A673 (cell line): ENCODE measurements at regions not wholly inside any gene's neighbourhood (a gene's known extent, or its start where the extent isn't known, plus 50 kb on each side); places are given as distances from the start of the nearest gene placed in this dataset.

Experiments
- BruUV-seq: library from RNA; stranded (reverse); fragments of 400-500 nt; replicated peaks from 2 replicates; lab custom pipeline; 2021; lab: Mats Ljungman, UMichigan
- CTCF ChIA-PET: fragments of 300-600 bp; sonication (Branson Sonifier 250); formaldehyde crosslinking; loops from one replicate; lab custom pipeline; 2022; ENCODE audit warnings: antibody characterized with exemption; lab: Charles Lee
- POLR2A ChIA-PET: fragments of 300-600 bp; sonication (Branson Sonifier 250); formaldehyde crosslinking; loops from one replicate; lab custom pipeline; 2022; ENCODE audit warnings: antibody characterized with exemption; ENCODE audit not compliant: low non-redundant PET; lab: Charles Lee
- DNase-seq: peaks from one replicate; pipeline ENCODE4 v3.0.0-alpha.2; 2015; ENCODE audit warnings: low spot score
- H3K27ac ChIP-seq: fragments of 200-600 bp; sonication (generic); 2 replicates; pipeline ENCODE4 v1.5.1; 2016; ENCODE audit warnings: mixed run types, low read depth, mild to moderate bottlenecking, mixed read lengths, antibody characterized with exemption, low read length; ENCODE audit not compliant: poor library complexity, severe bottlenecking
- H3K27me3 ChIP-seq: fragments of 200-600 bp; sonication (generic); replicated peaks from 2 replicates; pipeline ENCODE4 v1.6.1; 2017; ENCODE audit warnings: mixed run types, low read depth, mild to moderate bottlenecking, mixed read lengths, antibody characterized with exemption, low read length; ENCODE audit not compliant: insufficient read depth, poor library complexity
- H3K36me3 ChIP-seq: fragments of 200-600 bp; sonication (generic); 2 replicates; pipeline ENCODE4 v1.6.1; 2016; ENCODE audit warnings: mixed run types, mild to moderate bottlenecking, mixed read lengths, antibody characterized with exemption, low read length; ENCODE audit not compliant: insufficient read depth, poor library complexity, severe bottlenecking
- H3K4me1 ChIP-seq: fragments of 200-600 bp; sonication (generic); 2 replicates; pipeline ENCODE4 v1.6.1; 2017; ENCODE audit warnings: mixed run types, mild to moderate bottlenecking, mixed read lengths, antibody characterized with exemption, low read length; ENCODE audit not compliant: insufficient read depth, poor library complexity, severe bottlenecking
- H3K4me3 ChIP-seq: fragments of 200-600 bp; sonication (generic); 2 replicates; pipeline ENCODE4 v1.5.1; 2016; ENCODE audit warnings: low read depth, mixed run types, mild to moderate bottlenecking, mixed read lengths, low read length; ENCODE audit not compliant: poor library complexity, severe bottlenecking
- H3K9me3 ChIP-seq: fragments of 200-600 bp; sonication (generic); 2 replicates; pipeline ENCODE4 v1.6.1; 2016; ENCODE audit warnings: mixed run types, low read depth, mild to moderate bottlenecking, mixed read lengths, antibody characterized with exemption, low read length; ENCODE audit not compliant: poor library complexity, severe bottlenecking
- EZH2 ChIP-seq: fragments of 200-600 bp; sonication (generic); IDR thresholded peaks from 2 replicates; pipeline ENCODE4 v1.6.1; 2017; ENCODE audit warnings: borderline replicate concordance, low read depth, mild to moderate bottlenecking, mixed read lengths, antibody characterized with exemption, low read length; ENCODE audit not compliant: poor library complexity, severe bottlenecking
- intact Hi-C: fragments of 100-400 bp; cut with micrococcal nuclease; formaldehyde crosslinking; loops from one replicate; pipeline ENCODE4 v1.10.0; 2022; ENCODE audit not compliant: unreplicated experiment
- TF ChIP-seq, protein P1 (sequence below): fragments of 300-800, 200-600 bp; sonication (generic); conservative IDR thresholded peaks from 2 replicates; pipeline ENCODE4 v1.5.1; 2017; ENCODE audit warnings: low read depth, mild to moderate bottlenecking, antibody characterized with exemption, low read length, moderate library complexity, mixed read lengths

DNA sequence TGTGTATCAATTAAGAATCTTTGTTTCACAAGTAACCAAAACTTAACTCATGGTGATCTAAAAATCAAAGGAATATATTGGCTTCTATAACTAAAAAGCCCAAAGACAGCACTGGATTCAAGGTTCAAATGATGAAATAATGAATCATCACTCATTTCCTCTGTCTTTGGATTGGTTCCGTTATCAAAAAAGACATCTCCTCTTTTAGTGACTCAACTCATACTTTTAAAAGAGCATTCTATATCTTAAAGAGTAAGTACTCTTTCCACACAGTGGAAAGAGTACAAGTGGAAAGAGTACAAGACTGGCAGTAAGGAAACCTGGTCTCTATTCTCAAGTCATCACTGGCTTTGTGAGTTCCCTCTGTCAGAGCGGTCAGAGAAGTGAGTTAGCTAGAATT is 141.4 kb upstream of the NMUR2 start:
- peaks cover 3% of the 10 kb centered on the region for H3K27me3 ChIP-seq

DNA sequence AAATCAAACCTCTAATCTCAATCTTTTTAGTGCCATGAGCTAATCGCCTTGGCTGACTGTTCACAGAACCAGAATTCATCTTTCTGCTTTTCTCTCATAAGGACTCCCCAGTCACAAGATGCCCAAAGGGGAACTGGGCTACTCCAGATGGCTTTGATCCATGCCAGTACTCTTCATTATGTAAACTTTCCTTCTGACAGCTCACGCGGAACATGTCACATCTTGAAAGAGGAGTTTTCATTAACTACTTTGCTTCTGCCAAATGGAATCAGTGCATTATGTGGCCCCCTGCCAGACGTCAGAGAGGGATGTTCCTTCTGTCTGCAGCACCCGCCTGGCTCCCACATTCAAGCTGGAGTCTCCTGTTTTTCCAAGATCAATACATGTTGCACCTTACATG is 142.1 kb upstream of the NMUR2 start:
- Histone ChIP-seq H3K4me3 (no peak overlapping the region), H3K36me3 (no peaks in the 10 kb centered on the region), H3K9me3 (no peaks in the 10 kb centered on the region), H3K27ac (no peak overlapping the region), H3K27me3 (no peaks in the 10 kb centered on the region), H3K4me1 (no peaks in the 10 kb centered on the region)
- intact Hi-C loops = no loop called here
- BruUV-seq = no TSS peak
- no peak for TF ChIP-seq EZH2
- TF ChIP-seq, protein P1, sequence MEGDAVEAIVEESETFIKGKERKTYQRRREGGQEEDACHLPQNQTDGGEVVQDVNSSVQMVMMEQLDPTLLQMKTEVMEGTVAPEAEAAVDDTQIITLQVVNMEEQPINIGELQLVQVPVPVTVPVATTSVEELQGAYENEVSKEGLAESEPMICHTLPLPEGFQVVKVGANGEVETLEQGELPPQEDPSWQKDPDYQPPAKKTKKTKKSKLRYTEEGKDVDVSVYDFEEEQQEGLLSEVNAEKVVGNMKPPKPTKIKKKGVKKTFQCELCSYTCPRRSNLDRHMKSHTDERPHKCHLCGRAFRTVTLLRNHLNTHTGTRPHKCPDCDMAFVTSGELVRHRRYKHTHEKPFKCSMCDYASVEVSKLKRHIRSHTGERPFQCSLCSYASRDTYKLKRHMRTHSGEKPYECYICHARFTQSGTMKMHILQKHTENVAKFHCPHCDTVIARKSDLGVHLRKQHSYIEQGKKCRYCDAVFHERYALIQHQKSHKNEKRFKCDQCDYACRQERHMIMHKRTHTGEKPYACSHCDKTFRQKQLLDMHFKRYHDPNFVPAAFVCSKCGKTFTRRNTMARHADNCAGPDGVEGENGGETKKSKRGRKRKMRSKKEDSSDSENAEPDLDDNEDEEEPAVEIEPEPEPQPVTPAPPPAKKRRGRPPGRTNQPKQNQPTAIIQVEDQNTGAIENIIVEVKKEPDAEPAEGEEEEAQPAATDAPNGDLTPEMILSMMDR = no peak
- CTCF ChIA-PET = no interaction called here
- DNase-seq = no peak
- POLR2A ChIA-PET = no interaction called here

More for the DNA sequence above, 141.4 kb upstream of the NMUR2 start:
- ChIA-PET POLR2A (no interaction called here), CTCF (no interaction called here)
- H3K36me3 ChIP-seq = no peaks in the 10 kb centered on the region
- no peak for DNase-seq
- H3K4me3 ChIP-seq = no peak overlapping the region
- H3K9me3 ChIP-seq = no peaks in the 10 kb centered on the region
- TF ChIP-seq, protein P1 = no peak
- no peak for TF ChIP-seq EZH2
- H3K4me1 ChIP-seq = no peaks in the 10 kb centered on the region
- no TSS peak for BruUV-seq
- H3K27ac ChIP-seq = no peak overlapping the region
- intact Hi-C loops = no loop called here

- H3K36me3 ChIP-seq = no peaks in the 10 kb centered on the region
- intact Hi-C loops = no loop called here
- no peak for DNase-seq
- no peak overlapping the region for H3K4me3 ChIP-seq
- H3K27ac ChIP-seq = no peak overlapping the region
- ChIA-PET POLR2A (no interaction called here), CTCF (no interaction called here)
- H3K27me3 ChIP-seq = no peaks in the 10 kb centered on the region
- TF ChIP-seq EZH2 = no peak
- TF ChIP-seq, protein P1 = no peak
- BruUV-seq = no TSS peak
- no peaks in the 10 kb centered on the region for H3K9me3 ChIP-seq
- H3K4me1 ChIP-seq = no peaks in the 10 kb centered on the region
Observed at GRCh38 chr5:152549709-152550108, 144.6 kb upstream of the NMUR2 start.
